A549 (cell line): ENCODE measurements at regions not wholly inside any gene's neighbourhood (a gene's known extent, or its start where the extent isn't known, plus 50 kb on each side); places are given as distances from the start of the nearest gene placed in this dataset.

Experiments used
- ATAC-seq, 2 experiments: fragments of 200-7000 bp in 1 of 2; fragments of >200 bp in 1 of 2; cut with Nextera tagmentation in 1 of 2; cut with Tn5 transposase in 1 of 2; 3 replicates each; pipeline versions ENCODE4 v1.8.0 to v1.9.1; 2018 to 2020; ENCODE audit warnings: mild to moderate bottlenecking in 1 of 2, moderate library complexity in 1 of 2
- CTCF ChIA-PET: fragments of 300-600 bp; sonication (Branson Sonifier 250); formaldehyde crosslinking; extraction: SDS; loops from one replicate; lab custom pipeline; 2021; ENCODE audit warnings: antibody characterized with exemption, inconsistent platforms; lab: Yijun Ruan, JAX
- POLR2A ChIA-PET: fragments of 350-600 bp; formaldehyde crosslinking; extraction: SDS; loops from one replicate; lab custom pipeline; 2021; ENCODE audit warnings: antibody characterized with exemption, inconsistent platforms; lab: Yijun Ruan, JAX
- DNase-seq, 2 experiments: peaks; one replicate each; pipeline versions ENCODE4 v3.0.0 to v3.0.0-alpha.2; 2011 to 2016; ENCODE audit warnings: low read depth in 1 of 2, low spot score in 1 of 2
- FAIRE-seq: peaks from 2 replicates; lab custom pipeline; 2011; peaks lifted over from hg19 to GRCh38; lab: Jason Lieb, UNC
- H3K27ac ChIP-seq, 2 experiments: fragments of >200 bp; sonication (Bioruptor Twin); formaldehyde crosslinking; 3 replicates each; pipeline ENCODE4 v1.5.1; 2016 to 2017
- H3K4me1 ChIP-seq: fragments of >200 bp; sonication (Bioruptor Twin); formaldehyde crosslinking; 3 replicates; pipeline ENCODE4 v1.6.1; 2016
- H3K4me2 ChIP-seq: fragments of >200 bp; sonication (Bioruptor Twin); formaldehyde crosslinking; 3 replicates; pipeline ENCODE4 v1.6.1; 2016
- H3K4me3 ChIP-seq: fragments of >200 bp; sonication (Bioruptor Twin); formaldehyde crosslinking; 3 replicates; pipeline ENCODE4 v1.5.1; 2016
- H3K9me3 ChIP-seq: fragments of >200 bp; sonication (Bioruptor Twin); formaldehyde crosslinking; 3 replicates; pipeline ENCODE4 v1.6.1; 2016
- CBX2 ChIP-seq: fragments of 200-600 bp; sonication (generic); IDR thresholded peaks from 2 replicates; pipeline ENCODE4 v1.6.1; 2016; ENCODE audit warnings: low read depth, mild to moderate bottlenecking, borderline replicate concordance
- CHD2 ChIP-seq: fragments of 150-350 bp; IDR thresholded peaks from 2 replicates; pipeline ENCODE4 v1.6.1; 2014; ENCODE audit warnings: low read length; ENCODE audit not compliant: partially characterized antibody
- EHF ChIP-seq: fragments of 250-450 bp; sonication (Bioruptor Pico); IDR thresholded peaks from 2 replicates; pipeline ENCODE4 v1.5.0; 2020; ENCODE audit warnings: mild to moderate bottlenecking
- EHMT2 ChIP-seq: fragments of 200-600 bp; sonication (generic); IDR thresholded peaks from 2 replicates; pipeline ENCODE4 v1.6.1; 2016; ENCODE audit warnings: antibody characterized with exemption, low read depth, mild to moderate bottlenecking, moderate library complexity
- ELK1 ChIP-seq: fragments of 150-350 bp; IDR thresholded peaks from 2 replicates; pipeline ENCODE4 v1.6.1; 2014; ENCODE audit warnings: low read depth, mild to moderate bottlenecking, low read length
- EP300 ChIP-seq, 2 experiments: fragments of >200 bp; sonication (Bioruptor Twin); formaldehyde crosslinking; IDR thresholded peaks; 2 replicates in 1 of 2; 3 replicates in 1 of 2; pipeline ENCODE4 v1.6.1; 2016 to 2017
- FOSL2 ChIP-seq, 2 experiments: fragments of 450-650 bp in 1 of 2; fragments of >200 bp in 1 of 2; sonication (Bioruptor Twin) in 1 of 2; formaldehyde crosslinking; IDR thresholded peaks; 2 replicates each; pipeline versions ENCODE4 v1.5.0 to v1.6.1; 2016 to 2020; ENCODE audit warnings: mild to moderate bottlenecking in 1 of 2, moderate library complexity in 1 of 2
- FOXS1 ChIP-seq: fragments of 250-450 bp; sonication (Bioruptor Pico); IDR thresholded peaks from 2 replicates; pipeline ENCODE4 v1.5.0; 2020; ENCODE audit warnings: mild to moderate bottlenecking, moderate library complexity
- HOXA7 ChIP-seq: fragments of 250-450 bp; sonication (Bioruptor Pico); IDR thresholded peaks from 2 replicates; pipeline ENCODE4 v1.5.0; 2020; ENCODE audit warnings: mild to moderate bottlenecking, moderate library complexity
- HOXB5 ChIP-seq: fragments of 250-450 bp; sonication (Bioruptor Pico); IDR thresholded peaks from 2 replicates; pipeline ENCODE4 v1.5.0; 2020; ENCODE audit warnings: mild to moderate bottlenecking, moderate library complexity
- JUN ChIP-seq, 2 experiments: fragments of >200 bp; sonication (Bioruptor Twin); formaldehyde crosslinking; IDR thresholded peaks; 2 replicates in 1 of 2; 3 replicates in 1 of 2; pipeline ENCODE4 v1.6.1; 2016 to 2017
- KDM1A ChIP-seq: fragments of 200-600 bp; sonication (generic); IDR thresholded peaks from 2 replicates; pipeline ENCODE4 v1.6.1; 2016; ENCODE audit warnings: low read depth, mild to moderate bottlenecking
- KDM5A ChIP-seq: fragments of 200-600 bp; sonication (generic); IDR thresholded peaks from 2 replicates; pipeline ENCODE4 v1.6.1; 2016; ENCODE audit warnings: antibody characterized with exemption, mild to moderate bottlenecking
- MAFK ChIP-seq: fragments of 450-650 bp; IDR thresholded peaks from 2 replicates; pipeline ENCODE4 v1.6.1; 2014; ENCODE audit not compliant: partially characterized antibody
- NFE2L2 ChIP-seq: fragments of 150-350 bp; conservative IDR thresholded peaks from 2 replicates; pipeline ENCODE4 v1.6.1; 2014; ENCODE audit warnings: low read length
- NPAS2 ChIP-seq: fragments of 250-450 bp; sonication (Bioruptor Pico); IDR thresholded peaks from 2 replicates; pipeline ENCODE4 v1.8.0; 2022; ENCODE audit warnings: mild to moderate bottlenecking, moderate library complexity, borderline replicate concordance
- NR3C1 ChIP-seq: fragments of >200 bp; sonication (Bioruptor Twin); formaldehyde crosslinking; IDR thresholded peaks from 3 replicates; pipeline ENCODE4 v1.6.1; 2017
- PBX3 ChIP-seq: IDR thresholded peaks from 2 replicates; pipeline ENCODE4 v1.6.1; 2012
- POLR2A ChIP-seq: IDR thresholded peaks from 2 replicates; pipeline ENCODE4 v1.6.1; 2012; ENCODE audit warnings: mild to moderate bottlenecking, low read length
- RAD21 ChIP-seq, 2 experiments: fragments of >200 bp in 1 of 2; sonication (Bioruptor Twin) in 1 of 2; formaldehyde crosslinking in 1 of 2; IDR thresholded peaks in 1 of 2; conservative IDR thresholded peaks in 1 of 2; 2 replicates in 1 of 2; 3 replicates in 1 of 2; pipeline ENCODE4 v1.6.1; 2012 to 2018; ENCODE audit warnings: inconsistent platforms in 1 of 2
- RCOR1 ChIP-seq: fragments of 150-350 bp; IDR thresholded peaks from 2 replicates; pipeline ENCODE4 v1.6.1; 2014; ENCODE audit warnings: antibody characterized with exemption, low read length, low read depth
- SMC3 ChIP-seq: fragments of >200 bp; sonication (Bioruptor Twin); formaldehyde crosslinking; IDR thresholded peaks from 3 replicates; pipeline ENCODE4 v1.6.1; 2018; ENCODE audit warnings: inconsistent platforms
- SREBF2 ChIP-seq: fragments of 450-650 bp; IDR thresholded peaks from 2 replicates; pipeline ENCODE4 v1.6.1; 2014; ENCODE audit warnings: mild to moderate bottlenecking, moderate library complexity
- TFCP2L1 ChIP-seq: fragments of 250-450 bp; sonication (Bioruptor Pico); IDR thresholded peaks from 2 replicates; pipeline ENCODE4 v1.5.0; 2021; ENCODE audit warnings: mild to moderate bottlenecking
- ZC3H11A ChIP-seq: fragments of 450-650 bp; IDR thresholded peaks from 2 replicates; pipeline ENCODE4 v1.6.1; 2014; ENCODE audit warnings: antibody characterized with exemption, mild to moderate bottlenecking
- ZFP36 ChIP-seq: fragments of 450-650 bp; IDR thresholded peaks from 2 replicates; pipeline ENCODE4 v1.6.1; 2014; ENCODE audit warnings: borderline replicate concordance; ENCODE audit not compliant: partially characterized antibody
- WGBS: methylation state at CpG from one replicate; pipeline ENCODE4 v1.1.6; 2017; ENCODE audit errors: missing lambda C conversion rate; 5-methylcytosine and 5-hydroxymethylcytosine counted together
- TF ChIP-seq, protein P1 (sequence below): fragments of >200 bp; sonication (Bioruptor Twin); formaldehyde crosslinking; IDR thresholded peaks from 3 replicates; pipeline ENCODE4 v1.5.1; 2016
- TF ChIP-seq, protein P2 (sequence below): fragments of 450-650 bp; IDR thresholded peaks from 2 replicates; pipeline ENCODE4 v1.6.1; 2014; ENCODE audit warnings: antibody characterized with exemption

GRCh38 chr12:91582811-91583210, 400.2 kb upstream of the DCN start (continued):
- TF ChIP-seq SREBF2 = no peak
- TF ChIP-seq, all 56 proteins: peak for 0

DNA sequence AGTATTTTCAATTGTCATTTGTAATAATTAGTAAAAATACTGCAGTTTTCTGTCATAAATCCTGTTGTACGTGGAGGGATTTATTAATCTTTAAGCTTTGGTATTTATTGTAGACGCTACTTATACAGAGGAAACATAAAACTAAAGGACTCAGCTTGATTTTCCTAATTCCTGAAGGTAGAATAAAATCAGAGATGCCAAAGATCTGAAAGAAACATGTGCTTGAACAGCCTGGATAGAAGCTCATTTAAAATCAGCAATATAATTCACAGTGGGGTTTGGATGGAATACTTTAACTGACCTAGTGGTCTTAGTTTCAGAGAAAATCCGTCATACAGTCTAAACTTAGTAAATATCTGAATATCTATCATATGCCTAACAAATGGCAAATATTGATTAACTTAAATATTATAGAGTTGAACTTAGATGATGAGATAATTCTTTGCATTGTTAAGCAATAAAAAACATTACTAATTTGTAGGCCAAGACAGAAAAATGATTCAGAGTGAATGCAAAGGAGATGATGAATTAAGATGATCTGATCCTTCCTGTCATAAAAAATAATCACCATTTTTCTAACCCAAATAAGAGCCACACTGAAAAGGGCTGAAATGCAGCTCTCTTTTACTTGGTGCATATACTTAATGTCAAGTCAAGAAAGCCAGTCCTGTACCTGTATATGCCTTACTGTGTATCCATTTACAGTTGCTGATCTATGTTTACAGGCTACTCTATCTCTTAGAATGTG, 397.1 kb upstream of the DCN start:
- ChIA-PET CTCF (interaction anchor here (0.7 to 2.4 kb wide), 5 partner anchors 7 to 594 kb away, joined by 3 to 10 read pairs (median 3); no protein-coding TSS in a partner anchor), POLR2A (no interaction called here)
- no peak overlapping the region for H3K4me2 ChIP-seq
- TF ChIP-seq NPAS2 (CRISPR knock-in tag) (no peak), JUN (IDR thresholded peaks at IDR 0.05) (no peak), TFCP2L1 (CRISPR knock-in tag) (no peak), ZFP36 (no peak), RCOR1 (no peak), NFE2L2 (no peak), EP300 (IDR thresholded peaks at IDR 0.05) (no peak), NR3C1 (no peak), MAFK (no peak), CHD2 (no peak), ZC3H11A (no peak), HOXB5 (CRISPR knock-in tag) (no peak), RAD21 (conservative IDR thresholded peaks at IDR 0.05 in 1 of 2, IDR thresholded peaks at IDR 0.05 in 1 of 2) (no peak)
- ATAC-seq = no peak
- DNase-seq = no peak
- H3K4me3 ChIP-seq = no peak overlapping the region
- H3K9me3 ChIP-seq = no peaks in the 10 kb centered on the region
- FAIRE-seq = no peak
- H3K4me1 ChIP-seq = 0 out of 3 replicates have a peak, but pooled peaks cover 3% of the 10 kb centered on the region
- 48% methylated on average over 3 of the region's 3 CpGs for WGBS
- no peak overlapping the region for H3K27ac ChIP-seq

DNA sequence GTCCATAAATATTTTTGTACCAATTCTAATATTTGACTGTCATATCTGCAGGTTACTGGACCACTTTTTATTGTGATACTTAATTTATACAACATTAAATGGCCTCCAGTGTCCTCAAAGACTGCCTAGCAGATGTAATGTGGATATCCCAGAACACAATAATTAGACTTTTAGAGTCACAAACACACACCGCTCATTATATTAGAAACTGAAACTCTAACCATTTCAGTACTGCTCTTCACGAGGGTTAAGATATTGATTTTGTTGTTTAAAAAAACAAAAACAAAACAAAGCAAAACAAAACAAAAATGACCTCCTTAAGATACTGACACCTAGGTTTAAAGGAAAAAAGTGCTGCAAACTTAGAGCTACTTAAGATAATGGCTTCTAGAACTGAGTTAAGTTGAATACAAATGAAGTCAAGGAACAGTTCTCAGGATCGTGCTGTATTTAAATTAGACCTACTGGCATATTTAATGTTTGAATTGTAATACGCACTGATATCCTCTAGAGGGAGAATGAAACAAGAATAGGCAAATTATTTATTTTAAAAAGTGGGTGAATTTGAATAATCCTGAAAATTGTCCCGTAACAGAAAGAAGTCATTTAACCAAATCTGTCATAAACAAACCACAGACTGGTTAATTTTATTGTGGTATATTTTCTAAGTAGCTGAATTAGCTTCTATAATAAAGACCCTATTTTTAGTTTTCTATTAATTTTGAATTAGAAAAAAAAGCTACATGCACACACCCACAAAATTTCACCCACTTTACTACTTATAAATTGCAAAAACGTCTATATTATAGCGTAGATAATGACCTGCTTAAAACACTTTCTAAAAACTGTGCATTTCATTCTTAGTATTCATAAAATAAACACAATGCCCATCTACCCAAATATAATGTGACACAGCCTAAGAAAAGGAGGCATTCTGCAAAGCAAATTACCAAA, 395.2 kb upstream of the DCN start:
- peak; percentile 76 for FAIRE-seq
- POLR2A ChIA-PET = interaction anchor here (1.5 kb wide), 1 partner anchor 568 kb away, joined by 5 read pairs; the partner anchor contains the start of gene BTG1

More for the DNA sequence above, 395.2 kb upstream of the DCN start:
- DNase-seq = peak; percentile 23 to 40
- TF ChIP-seq, protein P1, sequence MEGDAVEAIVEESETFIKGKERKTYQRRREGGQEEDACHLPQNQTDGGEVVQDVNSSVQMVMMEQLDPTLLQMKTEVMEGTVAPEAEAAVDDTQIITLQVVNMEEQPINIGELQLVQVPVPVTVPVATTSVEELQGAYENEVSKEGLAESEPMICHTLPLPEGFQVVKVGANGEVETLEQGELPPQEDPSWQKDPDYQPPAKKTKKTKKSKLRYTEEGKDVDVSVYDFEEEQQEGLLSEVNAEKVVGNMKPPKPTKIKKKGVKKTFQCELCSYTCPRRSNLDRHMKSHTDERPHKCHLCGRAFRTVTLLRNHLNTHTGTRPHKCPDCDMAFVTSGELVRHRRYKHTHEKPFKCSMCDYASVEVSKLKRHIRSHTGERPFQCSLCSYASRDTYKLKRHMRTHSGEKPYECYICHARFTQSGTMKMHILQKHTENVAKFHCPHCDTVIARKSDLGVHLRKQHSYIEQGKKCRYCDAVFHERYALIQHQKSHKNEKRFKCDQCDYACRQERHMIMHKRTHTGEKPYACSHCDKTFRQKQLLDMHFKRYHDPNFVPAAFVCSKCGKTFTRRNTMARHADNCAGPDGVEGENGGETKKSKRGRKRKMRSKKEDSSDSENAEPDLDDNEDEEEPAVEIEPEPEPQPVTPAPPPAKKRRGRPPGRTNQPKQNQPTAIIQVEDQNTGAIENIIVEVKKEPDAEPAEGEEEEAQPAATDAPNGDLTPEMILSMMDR = peak; percentile 57
- TF ChIP-seq POLR2A = no peak
- TF ChIP-seq HOXA7 (CRISPR knock-in tag) = no peak
- TF ChIP-seq SMC3 = peak; percentile 55; the same call in 2 of the 3 replicates
- no peak for TF ChIP-seq CBX2
- TF ChIP-seq EHF (CRISPR knock-in tag) = no peak
- TF ChIP-seq NPAS2 (CRISPR knock-in tag) = no peak
- TF ChIP-seq EHMT2 = no peak
- TF ChIP-seq RAD21 (conservative IDR thresholded peaks at IDR 0.05 in 1 of 2, IDR thresholded peaks at IDR 0.05 in 1 of 2) = peak; percentile 57 to 69
- TF ChIP-seq KDM1A = no peak
- no peak for TF ChIP-seq ELK1
- TF ChIP-seq CHD2 = no peak
- no peak for TF ChIP-seq HOXB5 (CRISPR knock-in tag)
- TF ChIP-seq, protein P2, sequence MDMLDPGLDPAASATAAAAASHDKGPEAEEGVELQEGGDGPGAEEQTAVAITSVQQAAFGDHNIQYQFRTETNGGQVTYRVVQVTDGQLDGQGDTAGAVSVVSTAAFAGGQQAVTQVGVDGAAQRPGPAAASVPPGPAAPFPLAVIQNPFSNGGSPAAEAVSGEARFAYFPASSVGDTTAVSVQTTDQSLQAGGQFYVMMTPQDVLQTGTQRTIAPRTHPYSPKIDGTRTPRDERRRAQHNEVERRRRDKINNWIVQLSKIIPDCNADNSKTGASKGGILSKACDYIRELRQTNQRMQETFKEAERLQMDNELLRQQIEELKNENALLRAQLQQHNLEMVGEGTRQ = no peak
- TF ChIP-seq MAFK = no peak
- no peak for TF ChIP-seq KDM5A
- TF ChIP-seq FOXS1 (CRISPR knock-in tag) = no peak
- no peak for TF ChIP-seq FOSL2 (IDR thresholded peaks at IDR 0.05)
- TF ChIP-seq FOSL2 (CRISPR knock-in tag; IDR thresholded peaks at IDR 0.05) = no peak
- TF ChIP-seq PBX3 = no peak
- TF ChIP-seq, all 56 proteins: peak for 3
- CTCF ChIA-PET = interaction anchor here (0.6 to 2.4 kb wide), 8 partner anchors 9 to 558 kb away, joined by 3 to 10 read pairs (median 4); no protein-coding TSS in a partner anchor
- Histone ChIP-seq H3K4me2 (peak overlapping the region; percentile 76), H3K4me1 (0 out of 3 replicates have a peak, but pooled peaks cover 3% of the 10 kb centered on the region), H3K9me3 (no peaks in the 10 kb centered on the region), H3K4me3 (peak overlapping the region; percentile 31; the same call in 1 of the 3 replicates), H3K27ac (peak overlapping the region; percentile 49 to 51; a peak in 2 of 6 replicates)
- ATAC-seq = peak in 1 of 2 experiments; percentile 63; a peak in 3 of 6 replicates
- 9% methylated on average over 7 of the region's 7 CpGs for WGBS
